ENCODE measurements at regions not wholly inside any gene's neighbourhood (a gene's known extent, or its start where the extent isn't known, plus 50 kb on each side); places are given as distances from the start of the nearest gene placed in this dataset.

- TF ChIP-seq POLR2A (IDR thresholded peaks at IDR 0.05) (no peak), EP300 (IDR thresholded peaks at IDR 0.05) (no peak), CTCF (IDR thresholded peaks at IDR 0.05) (no peak)
These were observed 1658.0 kb downstream of the C4orf33 start for GRCh38 chr4:130753926-130754325.

All from gastroesophageal sphincter (tissue), 3 donors.